K562 (cell line): ENCODE measurements at regions not wholly inside any gene's neighbourhood (a gene's known extent, or its start where the extent isn't known, plus 50 kb on each side); places are given as distances from the start of the nearest gene placed in this dataset.

Experiments
- ATAC-seq: fragments of 200-7000 bp; cut with Tn5 transposase; 3 replicates; pipeline ENCODE4 v1.9.1; 2020; ENCODE audit warnings: moderate library complexity
- BruUV-seq: library from RNA; stranded (reverse); fragments of 400-500 nt; replicated peaks from 2 replicates; lab custom pipeline; 2021; lab: Mats Ljungman, UMichigan
- CTCF ChIA-PET: fragments of 300-600 bp; formaldehyde crosslinking; extraction: SDS; loops from one replicate; lab custom pipeline; 2021; ENCODE audit warnings: low intra/inter-chr PET ratio; lab: Yijun Ruan, JAX
- POLR2A ChIA-PET: fragments of 300-600, 350-650 bp; sonication (Branson Sonifier 250); formaldehyde crosslinking; extraction: SDS; loops from one replicate; lab custom pipeline; 2021; ENCODE audit warnings: antibody characterized with exemption, inconsistent platforms; lab: Yijun Ruan, JAX
- DNase-seq, 4 experiments: peaks; one replicate each; pipeline versions ENCODE4 v3.0.0 to v3.0.0-alpha.2; 2011 to 2018; ENCODE audit warnings: low spot score in 3 of 4, mixed read lengths in 3 of 4; ENCODE audit errors: extremely low read depth in 1 of 4
- FAIRE-seq: peaks from 2 replicates; lab custom pipeline; 2011; peaks lifted over from hg19 to GRCh38; lab: Jason Lieb, UNC
- H2AFZ ChIP-seq: 2 replicates; pipeline ENCODE4 v1.6.0; 2011; ENCODE audit warnings: low read depth, low read length, control low read depth, inconsistent platforms
- H3K27ac ChIP-seq: fragments of 200-600 bp; 3 replicates; pipeline ENCODE4 v1.8.0; 2011; ENCODE audit warnings: low read depth, mild to moderate bottlenecking, control low read depth, inconsistent platforms, low read length, moderate library complexity, mixed read lengths; ENCODE audit errors: extremely low read depth
- H3K27me3 ChIP-seq, 2 experiments: fragments of 300-600 bp in 1 of 2; 2 replicates in 1 of 2; 3 replicates in 1 of 2; pipeline versions ENCODE4 v1.6.0 to v1.8.0; 2011; ENCODE audit warnings: inconsistent platforms in 2 of 2, low read length in 2 of 2, mild to moderate bottlenecking in 1 of 2, mixed read lengths in 1 of 2, moderate library complexity in 1 of 2; ENCODE audit not compliant: control insufficient read depth in 2 of 2, insufficient read depth in 2 of 2
- H3K36me3 ChIP-seq: fragments of 300-600 bp; 3 replicates; pipeline ENCODE4 v1.8.0; 2011; ENCODE audit warnings: mild to moderate bottlenecking, low read length, inconsistent platforms; ENCODE audit not compliant: control insufficient read depth, insufficient read depth
- H3K4me1 ChIP-seq, 2 experiments: fragments of 200-600 bp in 1 of 2; replicated peaks in 1 of 2; 2 replicates in 1 of 2; 3 replicates in 1 of 2; pipeline versions ENCODE4 v1.5.1 to v1.8.0; 2011; ENCODE audit warnings: inconsistent platforms in 2 of 2, low read length in 2 of 2, mild to moderate bottlenecking in 1 of 2, mixed read lengths in 1 of 2, moderate library complexity in 1 of 2; ENCODE audit not compliant: control insufficient read depth in 2 of 2, insufficient read depth in 2 of 2
- H3K4me2 ChIP-seq: 2 replicates; pipeline ENCODE4 v1.6.1; 2011; ENCODE audit warnings: low read length, control low read depth, inconsistent platforms, mixed read lengths; ENCODE audit not compliant: insufficient read depth
- H3K4me3 ChIP-seq: fragments of 200-600 bp; sonication (generic), shearing (Covaris generic); 2 replicates; pipeline ENCODE4 v1.5.1; 2016; ENCODE audit warnings: control low read depth, inconsistent platforms
- H3K79me2 ChIP-seq: fragments of 200-600 bp; 3 replicates; pipeline ENCODE4 v1.8.0; 2011; ENCODE audit warnings: low read length, inconsistent platforms; ENCODE audit not compliant: control insufficient read depth, insufficient read depth
- H3K9ac ChIP-seq, 2 experiments: 2 replicates each; pipeline versions ENCODE4 v1.6.0 to v1.6.1; 2011; ENCODE audit warnings: low read depth in 2 of 2, low read length in 2 of 2, control low read depth in 1 of 2, inconsistent platforms in 1 of 2, mild to moderate bottlenecking in 1 of 2, mixed read lengths in 1 of 2; ENCODE audit not compliant: insufficient read depth in 1 of 2
- H3K9me1 ChIP-seq: one replicate; pipeline ENCODE4 v1.6.0; 2011; ENCODE audit warnings: inconsistent platforms, mild to moderate bottlenecking, low read length, moderate library complexity; ENCODE audit not compliant: control insufficient read depth, insufficient read depth
- H3K9me3 ChIP-seq: replicated peaks from 2 replicates; pipeline ENCODE4 v1.5.1; 2011; ENCODE audit warnings: low read depth, low read length, inconsistent platforms; ENCODE audit not compliant: control insufficient read depth, insufficient read depth
- H4K20me1 ChIP-seq: replicated peaks from 2 replicates; pipeline ENCODE4 v1.6.1; 2011; ENCODE audit warnings: low read length, inconsistent platforms, mixed read lengths; ENCODE audit not compliant: control insufficient read depth, insufficient read depth
- E2F6 ChIP-seq, 2 experiments: IDR thresholded peaks; 2 replicates each; pipeline ENCODE4 v1.6.1; 2011; ENCODE audit warnings: borderline replicate concordance in 1 of 2, control low read depth in 1 of 2, low read depth in 1 of 2, low read length in 1 of 2, mild to moderate bottlenecking in 1 of 2, mixed read lengths in 1 of 2, moderate library complexity in 1 of 2; ENCODE audit not compliant: insufficient read depth in 1 of 2, insufficient read length in 1 of 2, poor library complexity in 1 of 2, severe bottlenecking in 1 of 2; ENCODE audit errors: extremely low read depth in 1 of 2
- ELK3 ChIP-seq: fragments of 450-650 bp; formaldehyde crosslinking; IDR thresholded peaks from 2 replicates; pipeline ENCODE4 v1.4.0; 2020; ENCODE audit warnings: mild to moderate bottlenecking
- EWSR1 ChIP-seq: fragments of 450-650 bp; IDR thresholded peaks from 2 replicates; pipeline ENCODE4 v1.6.1; 2018; ENCODE audit warnings: borderline replicate concordance, mild to moderate bottlenecking, low read depth, moderate library complexity; ENCODE audit not compliant: partially characterized antibody
- GTF2B ChIP-seq: IDR thresholded peaks from 2 replicates; pipeline ENCODE4 v1.6.1; 2011; ENCODE audit not compliant: insufficient read length; ENCODE audit errors: extremely low read depth
- ID3 ChIP-seq, 2 experiments: fragments of 250-450 bp in 1 of 2; fragments of 450-650 bp in 1 of 2; sonication (Bioruptor Pico) in 1 of 2; IDR thresholded peaks; 2 replicates each; pipeline versions ENCODE4 v1.6.1 to v1.8.0; 2016 to 2021; ENCODE audit warnings: mild to moderate bottlenecking in 2 of 2, moderate library complexity in 2 of 2, missing compliant biosample characterization in 1 of 2, missing genetic modification characterization in 1 of 2
- LARP7 ChIP-seq: fragments of 450-650 bp; IDR thresholded peaks from 2 replicates; pipeline ENCODE4 v1.6.1; 2016
- MAFG ChIP-seq: fragments of 450-650 bp; conservative IDR thresholded peaks from 2 replicates; pipeline ENCODE4 v1.6.1; 2016; ENCODE audit warnings: missing genetic modification characterization, missing compliant biosample characterization
- NBN ChIP-seq: fragments of 450-650 bp; IDR thresholded peaks from 2 replicates; pipeline ENCODE4 v1.6.1; 2016; ENCODE audit warnings: low read depth, mild to moderate bottlenecking
- NKRF ChIP-seq: fragments of 450-650 bp; IDR thresholded peaks from 2 replicates; pipeline ENCODE4 v1.6.1; 2016; ENCODE audit warnings: borderline replicate concordance
- SIX5 ChIP-seq, 2 experiments: IDR thresholded peaks; 2 replicates each; pipeline ENCODE4 v1.6.1; 2011; ENCODE audit warnings: low read length in 2 of 2, borderline replicate concordance in 1 of 2, low read depth in 1 of 2, mild to moderate bottlenecking in 1 of 2, moderate library complexity in 1 of 2; ENCODE audit not compliant: insufficient read depth in 1 of 2
- ZFPM2 ChIP-seq: fragments of 250-450 bp; sonication (Bioruptor Pico); IDR thresholded peaks from 2 replicates; pipeline ENCODE4 v1.5.1; 2022; ENCODE audit warnings: mild to moderate bottlenecking
- ZNF232 ChIP-seq: sonication (generic); formaldehyde crosslinking; IDR thresholded peaks from 2 replicates; pipeline ENCODE4 v1.8.0; 2022; ENCODE audit warnings: mild to moderate bottlenecking, missing genetic modification reagents
- ZNF280B ChIP-seq: fragments of 250-450 bp; sonication (Bioruptor Pico); IDR thresholded peaks from 2 replicates; pipeline ENCODE4 v1.5.1; 2021; ENCODE audit warnings: mild to moderate bottlenecking
- in situ Hi-C: fragments of 300-500 bp; cut with MboI; formaldehyde crosslinking; loops from 4 replicates; pipeline ENCODE4 v1.15.0; 2018; ENCODE audit warnings: inconsistent platforms, mixed read lengths
- intact Hi-C: fragments of 100-400 bp; cut with micrococcal nuclease; formaldehyde crosslinking; loops from 2 replicates; pipeline ENCODE4 v1.14.2; 2022

GRCh38 chr14:85040046-85040685, 489.8 kb upstream of the FLRT2 start (continued):
- TF ChIP-seq E2F6 (IDR thresholded peaks at IDR 0.05; ENCODE audit: borderline replicate concordance in 1 of 2, extremely low read depth in 1 of 2, insufficient read depth in 1 of 2, insufficient read length in 1 of 2, low read depth in 1 of 2, low read length in 1 of 2, poor library complexity in 1 of 2, severe bottlenecking in 1 of 2) (no peak), ID3 (CRISPR knock-in tag; IDR thresholded peaks at IDR 0.05) (no peak), ID3 (tag; IDR thresholded peaks at IDR 0.05) (no peak)

- Histone ChIP-seq H3K9ac (no peak overlapping the region), H3K27ac (no peak overlapping the region), H3K36me3 (no peaks in the 10 kb centered on the region), H3K4me2 (no peak overlapping the region), H2AFZ (no peak overlapping the region), H3K4me3 (no peak overlapping the region), H3K9me1 (no peaks in the 10 kb centered on the region), H3K4me1 (no peaks in the 10 kb centered on the region), H3K79me2 (no peaks in the 10 kb centered on the region), H4K20me1 (no peaks in the 10 kb centered on the region), H3K27me3 (no peaks in the 10 kb centered on the region), H3K9me3 (no peaks in the 10 kb centered on the region)
- no peak for DNase-seq
- no peak for FAIRE-seq
- BruUV-seq = no TSS peak
- intact Hi-C loops = no loop called here
- ChIA-PET POLR2A (no interaction called here), CTCF (no interaction called here)
- in situ Hi-C loops = no loop called here
- ATAC-seq = no peak
- no peak for TF ChIP-seq GTF2B
- no peak for TF ChIP-seq ZNF232 (CRISPR knock-in tag)
- no peak for TF ChIP-seq ZFPM2 (CRISPR knock-in tag)
- TF ChIP-seq SIX5 (IDR thresholded peaks at IDR 0.05; ENCODE audit: borderline replicate concordance in 1 of 2, insufficient read depth in 1 of 2, low read depth in 1 of 2, low read length in 2 of 2) = no peak
- no peak for TF ChIP-seq ELK3 (CRISPR knock-in tag)
- TF ChIP-seq NKRF = no peak
- TF ChIP-seq EWSR1 = no peak
- no peak for TF ChIP-seq MAFG
- no peak for TF ChIP-seq ZNF280B
- no peak for TF ChIP-seq NBN
- TF ChIP-seq LARP7 = no peak
Measured at GRCh38 chr14:85041618-85042017, 488.3 kb upstream of the FLRT2 start.
